ENCODE measurements at regions not wholly inside any gene's neighbourhood (a gene's known extent, or its start where the extent isn't known, plus 50 kb on each side); places are given as distances from the start of the nearest gene placed in this dataset.
"Not testable (repeated sequence)": the region's sequence is repeated elsewhere in the genome, so short reads cannot be mapped to it uniquely, and the experiment has no call there.

- Mint-ChIP-seq H3K4me1 (peaks cover 3 to 14% (median 6%) of the 10 kb centered on the region in 3 donors), H3K9me3 (no peaks in the 10 kb centered on the region), H3K4me3 (no peak overlapping the region), H3K27me3 (no peaks in the 10 kb centered on the region), H3K27ac (peak overlapping the region in 1 of 8 donors; percentile 25), H3K36me3 (no peaks in the 10 kb centered on the region)
- ChIA-PET POLR2A (no interaction called here), CTCF (no interaction called here)
- Histone ChIP-seq H3K36me3 (ENCODE audit: insufficient read depth, low read length) (no peaks in the 10 kb centered on the region), H3K27me3 (ENCODE audit: insufficient read depth, low read length, poor library complexity, severe bottlenecking) (no peaks in the 10 kb centered on the region), H3K4me1 (ENCODE audit: insufficient read depth, low read length) (no peaks in the 10 kb centered on the region), H3K27ac (ENCODE audit: low read depth, low read length) (no peak overlapping the region), H3K4me3 (ENCODE audit: low read length) (no peak overlapping the region), H3K9me3 (ENCODE audit: low read length) (no peaks in the 10 kb centered on the region)
- no peak for DNase-seq
Observed at GRCh38 chr12:25352083-25352918, 101.6 kb upstream of the KRAS start.

GRCh38 chr12:25348593-25348895 is 97.8 kb upstream of the KRAS start:
- Mint-ChIP-seq H3K27me3 (peaks cover 0 to 2% of the 10 kb centered on the region in 2 donors), H3K27ac (no peak overlapping the region), H3K4me1 (peaks cover 3 to 14% (median 6%) of the 10 kb centered on the region in 3 donors), H3K36me3 (no peaks in the 10 kb centered on the region), H3K9me3 (no peaks in the 10 kb centered on the region), H3K4me3 (no peak overlapping the region)
- no peaks in the 10 kb centered on the region for H3K4me1 ChIP-seq (ENCODE audit: insufficient read depth, low read length)
- H3K9me3 ChIP-seq (ENCODE audit: low read length), result no peaks in the 10 kb centered on the region
- DNase-seq, result no peak
- no peak overlapping the region for H3K27ac ChIP-seq (ENCODE audit: low read depth, low read length)
- ChIA-PET CTCF (interaction anchor here (0.9 to 1.5 kb wide), 2 partner anchors 39 to 107 kb away, joined by 3 read pairs; no protein-coding TSS in a partner anchor), POLR2A (no interaction called here)
- H3K36me3 ChIP-seq (ENCODE audit: insufficient read depth, low read length), result no peaks in the 10 kb centered on the region
- H3K27me3 ChIP-seq (ENCODE audit: insufficient read depth, low read length, poor library complexity, severe bottlenecking), result no peaks in the 10 kb centered on the region
- H3K4me3 ChIP-seq (ENCODE audit: low read length), result no peak overlapping the region

GRCh38 chr12:25347716-25348592 is 97.2 kb upstream of the KRAS start:
- H3K27me3 Mint-ChIP-seq, result peaks cover 0 to 2% of the 10 kb centered on the region in 2 donors
- Histone ChIP-seq H3K4me3 (ENCODE audit: low read length) (no peak overlapping the region), H3K4me1 (ENCODE audit: insufficient read depth, low read length) (no peaks in the 10 kb centered on the region), H3K36me3 (ENCODE audit: insufficient read depth, low read length) (no peaks in the 10 kb centered on the region), H3K27me3 (ENCODE audit: insufficient read depth, low read length, poor library complexity, severe bottlenecking) (no peaks in the 10 kb centered on the region), H3K9me3 (ENCODE audit: low read length) (no peaks in the 10 kb centered on the region), H3K27ac (ENCODE audit: low read depth, low read length) (no peak overlapping the region)
- no peak for DNase-seq
- ChIA-PET POLR2A (no interaction called here), CTCF (interaction anchor here (0.8 to 1.5 kb wide), 3 partner anchors 8 to 106 kb away, joined by 3 read pairs; no protein-coding TSS in a partner anchor)
- no peaks in the 10 kb centered on the region for H3K36me3 Mint-ChIP-seq
- peaks cover 3 to 14% (median 6%) of the 10 kb centered on the region in 3 donors for H3K4me1 Mint-ChIP-seq
- peak overlapping the region in 4 of 8 donors; percentile 5 to 48 (median 22) for H3K27ac Mint-ChIP-seq
- no peaks in the 10 kb centered on the region for H3K9me3 Mint-ChIP-seq
- no peak overlapping the region for H3K4me3 Mint-ChIP-seq

GRCh38 chr12:25341877-25342276 is 91.1 kb upstream of the KRAS start:
- H3K27ac ChIP-seq (ENCODE audit: low read depth, low read length); H3K36me3 Mint-ChIP-seq; DNase-seq; POLR2A ChIA-PET; H3K4me1 Mint-ChIP-seq; H3K27me3 Mint-ChIP-seq; H3K36me3 ChIP-seq (ENCODE audit: insufficient read depth, low read length); H3K4me3 Mint-ChIP-seq; H3K9me3 ChIP-seq (ENCODE audit: low read length); H3K4me3 ChIP-seq (ENCODE audit: low read length); H3K4me1 ChIP-seq (ENCODE audit: insufficient read depth, low read length); H3K27me3 ChIP-seq (ENCODE audit: insufficient read depth, low read length, poor library complexity, severe bottlenecking); H3K27ac Mint-ChIP-seq: not testable (repeated sequence)
- peaks cover 0 to 12% (median 0%) of the 10 kb centered on the region in 5 donors for H3K9me3 Mint-ChIP-seq
- CTCF ChIA-PET, result interaction anchor here (1.1 kb wide), 1 partner anchor 26 kb away, joined by 3 read pairs; no protein-coding TSS in a partner anchor

- Histone ChIP-seq H3K27ac (ENCODE audit: low read depth, low read length) (no peak overlapping the region), H3K4me3 (ENCODE audit: low read length) (no peak overlapping the region), H3K36me3 (ENCODE audit: insufficient read depth, low read length) (no peaks in the 10 kb centered on the region), H3K4me1 (ENCODE audit: insufficient read depth, low read length) (no peaks in the 10 kb centered on the region), H3K9me3 (ENCODE audit: low read length) (no peaks in the 10 kb centered on the region), H3K27me3 (ENCODE audit: insufficient read depth, low read length, poor library complexity, severe bottlenecking) (no peaks in the 10 kb centered on the region)
- Mint-ChIP-seq H3K27me3 (no peaks in the 10 kb centered on the region), H3K4me3 (no peak overlapping the region), H3K4me1 (peaks cover 5 to 10% (median 9%) of the 10 kb centered on the region in 3 donors), H3K9me3 (peaks cover 0 to 12% (median 0%) of the 10 kb centered on the region in 5 donors), H3K36me3 (peaks cover 0 to 7% (median 4%) of the 10 kb centered on the region in 3 donors), H3K27ac (no peak overlapping the region)
- DNase-seq, result no peak
- ChIA-PET POLR2A (no interaction called here), CTCF (no interaction called here)
Observed at GRCh38 chr12:25337916-25338315, 87.2 kb upstream of the KRAS start.

- CTCF ChIA-PET, result no interaction called here
- peaks cover 7 to 21% (median 10%) of the 10 kb centered on the region in 3 donors for H3K4me1 Mint-ChIP-seq
- H3K36me3 ChIP-seq (ENCODE audit: insufficient read depth, low read length), result no peaks in the 10 kb centered on the region
- no peak overlapping the region for H3K27ac Mint-ChIP-seq
- no peaks in the 10 kb centered on the region for H3K27me3 ChIP-seq (ENCODE audit: insufficient read depth, low read length, poor library complexity, severe bottlenecking)
- H3K36me3 Mint-ChIP-seq, result no peaks in the 10 kb centered on the region
- no peaks in the 10 kb centered on the region for H3K9me3 ChIP-seq (ENCODE audit: low read length)
- H3K9me3 Mint-ChIP-seq, result no peaks in the 10 kb centered on the region
- H3K4me1 ChIP-seq (ENCODE audit: insufficient read depth, low read length), result no peaks in the 10 kb centered on the region
- no peak overlapping the region for H3K27ac ChIP-seq (ENCODE audit: low read depth, low read length)
- DNase-seq, result no peak
- peaks cover 0 to 2% of the 10 kb centered on the region in 2 donors for H3K27me3 Mint-ChIP-seq
- no peak overlapping the region for H3K4me3 Mint-ChIP-seq
- POLR2A ChIA-PET, result interaction anchor here (1.5 kb wide), 1 partner anchor 8 kb away, joined by 4 read pairs; no protein-coding TSS in a partner anchor
- H3K4me3 ChIP-seq (ENCODE audit: low read length), result no peak overlapping the region
Observed at GRCh38 chr12:25332143-25332542, 81.4 kb upstream of the KRAS start.

- ChIA-PET POLR2A (no interaction called here), CTCF (no interaction called here)
- no peaks in the 10 kb centered on the region for H3K36me3 ChIP-seq (ENCODE audit: insufficient read depth, low read length)
- H3K27me3 ChIP-seq (ENCODE audit: insufficient read depth, low read length, poor library complexity, severe bottlenecking), result no peaks in the 10 kb centered on the region
- Mint-ChIP-seq H3K27me3 (peaks cover 0 to 2% of the 10 kb centered on the region in 2 donors), H3K9me3 (no peaks in the 10 kb centered on the region), H3K4me1 (peaks cover 11 to 25% (median 16%) of the 10 kb centered on the region in 3 donors), H3K27ac (no peak overlapping the region), H3K36me3 (no peaks in the 10 kb centered on the region), H3K4me3 (no peak overlapping the region)
- H3K4me3 ChIP-seq (ENCODE audit: low read length), result no peak overlapping the region
- no peak for DNase-seq
- no peaks in the 10 kb centered on the region for H3K9me3 ChIP-seq (ENCODE audit: low read length)
- no peak overlapping the region for H3K27ac ChIP-seq (ENCODE audit: low read depth, low read length)
- H3K4me1 ChIP-seq (ENCODE audit: insufficient read depth, low read length), result peaks cover 11% of the 10 kb centered on the region
Observed at GRCh38 chr12:25328072-25328712, 77.5 kb upstream of the KRAS start.

GRCh38 chr12:25327321-25327720 is 76.6 kb upstream of the KRAS start:
- ChIA-PET CTCF (no interaction called here), POLR2A (no interaction called here)
- no peak overlapping the region for H3K27ac ChIP-seq (ENCODE audit: low read depth, low read length)
- no peaks in the 10 kb centered on the region for H3K36me3 ChIP-seq (ENCODE audit: insufficient read depth, low read length)
- peaks cover 20% of the 10 kb centered on the region for H3K4me1 ChIP-seq (ENCODE audit: insufficient read depth, low read length)
- Mint-ChIP-seq H3K27ac (no peak overlapping the region), H3K9me3 (no peaks in the 10 kb centered on the region), H3K36me3 (no peaks in the 10 kb centered on the region), H3K27me3 (peaks cover 0 to 2% of the 10 kb centered on the region in 2 donors), H3K4me3 (no peak overlapping the region), H3K4me1 (peaks cover 20 to 26% (median 23%) of the 10 kb centered on the region in 3 donors)
- H3K9me3 ChIP-seq (ENCODE audit: low read length), result no peaks in the 10 kb centered on the region
- H3K27me3 ChIP-seq (ENCODE audit: insufficient read depth, low read length, poor library complexity, severe bottlenecking), result no peaks in the 10 kb centered on the region
- DNase-seq, result no peak
- H3K4me3 ChIP-seq (ENCODE audit: low read length), result no peak overlapping the region

Data from CD8-positive, alpha-beta memory T cell (primary cell).